ENCODE measurements at regions not wholly inside any gene's neighbourhood (a gene's known extent, or its start where the extent isn't known, plus 50 kb on each side); places are given as distances from the start of the nearest gene placed in this dataset.

DNA sequence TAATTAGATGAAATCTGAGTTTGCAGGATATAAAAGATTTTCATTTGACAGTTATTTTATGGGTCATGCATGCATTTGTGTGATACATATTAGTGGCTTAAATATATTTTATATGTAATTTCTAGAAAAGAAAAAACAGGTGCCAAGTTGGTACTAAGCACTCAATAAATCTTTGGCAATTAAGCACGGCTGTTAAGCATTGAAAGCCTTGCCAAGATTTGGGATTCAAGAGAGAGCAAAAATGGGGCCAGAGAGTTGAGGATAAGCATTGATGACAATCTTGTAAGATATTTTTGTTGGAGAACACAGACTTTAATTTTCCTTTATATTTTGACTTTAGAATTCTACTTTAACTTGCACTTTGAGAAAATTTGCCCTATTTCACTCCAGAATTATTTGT lies 249.8 kb upstream of the MAD2L1 start:
- no peaks in the 10 kb centered on the region for H3K9me3 ChIP-seq (ENCODE audit: low read length)
- no peaks in the 10 kb centered on the region for H3F3A ChIP-seq (ENCODE audit: insufficient read depth, low read length, poor library complexity, severe bottlenecking)
- H3K4me3 ChIP-seq (ENCODE audit: low read length) = no peak overlapping the region

DNA sequence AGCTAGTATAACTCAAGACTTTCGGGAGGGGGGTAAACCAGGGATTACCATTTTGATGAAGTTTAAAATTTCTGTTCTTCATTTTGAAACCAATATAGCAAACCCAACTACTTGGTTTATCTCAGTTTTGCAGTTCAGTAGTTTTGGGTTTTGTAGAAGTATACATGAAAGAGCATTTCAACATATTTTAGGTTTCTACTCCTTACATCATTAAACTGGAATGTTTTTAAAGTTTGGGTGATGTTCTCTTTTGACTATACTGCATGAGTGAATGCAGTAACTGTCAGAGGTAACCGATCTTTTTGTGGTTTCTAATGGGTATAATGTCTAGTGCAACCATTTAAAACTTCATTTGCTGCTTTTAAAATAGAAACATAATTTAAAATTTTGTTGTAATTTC lies 248.3 kb upstream of the MAD2L1 start:
- H3K9me2 ChIP-seq (ENCODE audit: insufficient read depth, low read length) = no peaks in the 10 kb centered on the region
- H3K36me3 ChIP-seq (ENCODE audit: insufficient read depth, low read length) = no peaks in the 10 kb centered on the region
- H2AFZ ChIP-seq (ENCODE audit: low read depth, low read length) = no peak overlapping the region
- H3K9ac ChIP-seq (ENCODE audit: low read length) = no peak overlapping the region
- H3K9me3 ChIP-seq (ENCODE audit: low read length) = no peaks in the 10 kb centered on the region
- H3K27ac ChIP-seq (ENCODE audit: low read length) = no peak overlapping the region
- H4K20me1 ChIP-seq (ENCODE audit: insufficient read depth) = no peaks in the 10 kb centered on the region
- H3K4me2 ChIP-seq (ENCODE audit: low read length) = no peak overlapping the region
- no peaks in the 10 kb centered on the region for H3K27me3 ChIP-seq (ENCODE audit: insufficient read depth, low read depth, low read length)
- TF ChIP-seq, protein P1, sequence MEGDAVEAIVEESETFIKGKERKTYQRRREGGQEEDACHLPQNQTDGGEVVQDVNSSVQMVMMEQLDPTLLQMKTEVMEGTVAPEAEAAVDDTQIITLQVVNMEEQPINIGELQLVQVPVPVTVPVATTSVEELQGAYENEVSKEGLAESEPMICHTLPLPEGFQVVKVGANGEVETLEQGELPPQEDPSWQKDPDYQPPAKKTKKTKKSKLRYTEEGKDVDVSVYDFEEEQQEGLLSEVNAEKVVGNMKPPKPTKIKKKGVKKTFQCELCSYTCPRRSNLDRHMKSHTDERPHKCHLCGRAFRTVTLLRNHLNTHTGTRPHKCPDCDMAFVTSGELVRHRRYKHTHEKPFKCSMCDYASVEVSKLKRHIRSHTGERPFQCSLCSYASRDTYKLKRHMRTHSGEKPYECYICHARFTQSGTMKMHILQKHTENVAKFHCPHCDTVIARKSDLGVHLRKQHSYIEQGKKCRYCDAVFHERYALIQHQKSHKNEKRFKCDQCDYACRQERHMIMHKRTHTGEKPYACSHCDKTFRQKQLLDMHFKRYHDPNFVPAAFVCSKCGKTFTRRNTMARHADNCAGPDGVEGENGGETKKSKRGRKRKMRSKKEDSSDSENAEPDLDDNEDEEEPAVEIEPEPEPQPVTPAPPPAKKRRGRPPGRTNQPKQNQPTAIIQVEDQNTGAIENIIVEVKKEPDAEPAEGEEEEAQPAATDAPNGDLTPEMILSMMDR (IDR thresholded peaks at IDR 0.05; ENCODE audit: poor library complexity, severe bottlenecking) = no peak
- TF ChIP-seq EZH2 (IDR thresholded peaks at IDR 0.05; ENCODE audit: borderline replicate concordance, insufficient read depth, low read length, poor library complexity, severe bottlenecking) (no peak), POLR2AphosphoS5 (IDR thresholded peaks at IDR 0.05) (no peak), REST (IDR thresholded peaks at IDR 0.05; ENCODE audit: borderline replicate concordance) (no peak), RAD21 (conservative IDR thresholded peaks at IDR 0.05) (no peak), MXI1 (conservative IDR thresholded peaks at IDR 0.05; ENCODE audit: poor library complexity, severe bottlenecking) (no peak), EP300 (conservative IDR thresholded peaks at IDR 0.05; ENCODE audit: poor library complexity, severe bottlenecking) (no peak), TAF1 (IDR thresholded peaks at IDR 0.05; ENCODE audit: low read depth) (no peak), SMC3 (conservative IDR thresholded peaks at IDR 0.05; ENCODE audit: poor library complexity) (no peak)
- no peaks in the 10 kb centered on the region for H3K79me2 ChIP-seq (replicated peaks; ENCODE audit: insufficient read depth, low read length)
- no peak overlapping the region for H3K4me3 ChIP-seq (ENCODE audit: low read length)
- no peaks in the 10 kb centered on the region for H3F3A ChIP-seq (ENCODE audit: insufficient read depth, low read length, poor library complexity, severe bottlenecking)

More for the DNA sequence above, 249.8 kb upstream of the MAD2L1 start:
- Histone ChIP-seq H4K20me1 (ENCODE audit: insufficient read depth) (no peaks in the 10 kb centered on the region), H3K9me2 (ENCODE audit: insufficient read depth, low read length) (no peaks in the 10 kb centered on the region), H3K27me3 (ENCODE audit: insufficient read depth, low read depth, low read length) (no peaks in the 10 kb centered on the region), H3K4me2 (ENCODE audit: low read length) (no peak overlapping the region), H2AFZ (ENCODE audit: low read depth, low read length) (no peak overlapping the region), H3K9ac (ENCODE audit: low read length) (no peak overlapping the region), H3K36me3 (ENCODE audit: insufficient read depth, low read length) (no peaks in the 10 kb centered on the region), H3K27ac (ENCODE audit: low read length) (no peak overlapping the region), H3K79me2 (replicated peaks; ENCODE audit: insufficient read depth, low read length) (no peaks in the 10 kb centered on the region)
- TF ChIP-seq POLR2AphosphoS5 (IDR thresholded peaks at IDR 0.05) = no peak
- no peak for TF ChIP-seq EP300 (conservative IDR thresholded peaks at IDR 0.05; ENCODE audit: poor library complexity, severe bottlenecking)
- TF ChIP-seq SMC3 (conservative IDR thresholded peaks at IDR 0.05; ENCODE audit: poor library complexity) = no peak
- no peak for TF ChIP-seq EZH2 (IDR thresholded peaks at IDR 0.05; ENCODE audit: borderline replicate concordance, insufficient read depth, low read length, poor library complexity, severe bottlenecking)
- TF ChIP-seq RAD21 (conservative IDR thresholded peaks at IDR 0.05) = no peak
- no peak for TF ChIP-seq REST (IDR thresholded peaks at IDR 0.05; ENCODE audit: borderline replicate concordance)
